GM18870 (cell line): ENCODE measurements at regions not wholly inside any gene's neighbourhood (a gene's known extent, or its start where the extent isn't known, plus 50 kb on each side); places are given as distances from the start of the nearest gene placed in this dataset.

Experiments used
- ATAC-seq: cut with Tn5 transposase; IDR thresholded peaks from one replicate; pipeline ENCODE4 v1.9.1; 2021; ENCODE audit warnings: moderate library complexity; ENCODE audit not compliant: unreplicated experiment

DNA sequence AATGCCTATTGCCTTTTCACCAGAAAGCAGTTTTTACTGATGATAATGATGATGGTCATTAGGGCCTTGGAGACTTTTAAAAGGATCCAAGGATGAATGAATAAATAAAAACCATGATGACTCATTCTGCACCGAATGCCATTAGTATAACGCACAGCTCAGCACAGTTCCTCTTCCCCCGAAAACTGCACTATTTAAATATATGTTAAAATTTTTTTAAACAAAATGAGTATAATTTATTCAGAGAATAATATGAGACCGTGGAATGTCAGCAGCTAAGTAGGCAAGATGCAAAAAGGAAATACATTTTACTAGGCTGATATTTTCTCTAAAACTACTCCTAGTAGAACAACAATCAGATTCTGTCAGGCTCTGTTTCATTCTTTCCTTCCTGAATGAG lies 83.4 kb upstream of the NANOGP8 start:
- ATAC-seq: no peak

DNA sequence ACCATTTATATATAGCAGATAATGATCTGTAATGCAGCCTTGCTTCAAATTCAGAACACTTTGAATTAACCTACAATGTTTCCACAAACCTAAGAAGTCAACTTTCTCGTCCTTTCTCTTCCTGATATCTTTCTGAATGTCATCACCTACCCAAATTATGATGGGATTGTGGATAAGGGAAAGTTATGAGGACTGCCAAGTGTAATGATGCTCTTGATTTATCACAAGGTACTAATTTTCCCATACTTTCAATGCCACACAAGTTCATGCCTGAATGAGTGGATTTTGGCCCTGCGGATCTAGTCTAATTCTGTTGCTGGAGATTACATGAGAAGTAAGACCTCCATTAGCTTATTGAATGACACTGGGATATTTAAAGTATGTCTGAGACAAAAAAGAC lies 82.6 kb upstream of the NANOGP8 start:
- ATAC-seq: no peak

DNA sequence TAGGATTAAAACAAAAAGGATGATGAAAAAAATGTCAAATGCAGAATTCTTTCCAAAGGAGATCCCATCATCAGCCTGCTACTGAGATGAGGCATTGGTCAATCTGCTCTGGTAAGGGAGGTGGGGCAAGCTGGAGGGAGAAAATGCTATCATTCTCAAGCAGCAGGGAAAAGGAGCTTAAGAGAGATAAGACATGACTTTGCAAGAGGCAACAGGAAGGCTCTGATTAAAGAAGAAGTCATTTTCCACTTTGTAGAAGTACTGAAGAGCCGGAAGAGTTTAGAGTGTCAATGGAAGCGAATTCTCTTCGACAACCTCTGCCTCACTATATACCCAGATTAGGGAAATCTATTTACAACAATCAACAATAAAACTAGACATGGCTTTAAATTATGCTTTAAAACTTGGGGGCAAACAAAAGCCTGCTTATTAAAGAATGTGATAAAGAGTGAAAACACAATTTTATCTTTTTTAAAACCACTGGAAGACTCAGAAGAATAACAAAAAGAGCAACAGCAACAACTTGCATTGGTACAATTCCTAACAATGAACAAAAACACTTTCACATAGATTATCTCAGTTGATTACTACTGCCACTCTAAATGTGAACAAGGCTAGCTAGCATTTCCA lies 81.8 kb upstream of the NANOGP8 start:
- no peak for ATAC-seq

DNA sequence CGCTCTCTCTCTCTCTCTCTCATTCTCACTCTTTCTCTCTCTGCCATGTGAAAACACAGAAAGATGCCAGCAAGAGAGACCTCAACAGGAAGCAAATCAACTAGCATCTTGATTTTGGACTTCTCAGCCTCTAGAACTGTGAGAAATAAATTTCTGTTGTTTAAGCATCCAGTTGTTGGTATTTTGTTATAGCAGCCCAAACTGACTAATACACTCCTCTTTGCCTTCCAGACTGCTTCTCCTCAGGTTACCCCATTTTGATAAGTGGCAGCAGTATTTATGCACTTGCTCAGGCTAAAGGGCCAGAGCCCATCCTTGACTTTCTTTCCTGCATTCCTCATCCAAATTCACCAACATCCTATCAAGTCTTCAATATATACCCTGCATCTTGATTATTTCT lies 76.6 kb upstream of the NANOGP8 start:
- no peak for ATAC-seq

DNA sequence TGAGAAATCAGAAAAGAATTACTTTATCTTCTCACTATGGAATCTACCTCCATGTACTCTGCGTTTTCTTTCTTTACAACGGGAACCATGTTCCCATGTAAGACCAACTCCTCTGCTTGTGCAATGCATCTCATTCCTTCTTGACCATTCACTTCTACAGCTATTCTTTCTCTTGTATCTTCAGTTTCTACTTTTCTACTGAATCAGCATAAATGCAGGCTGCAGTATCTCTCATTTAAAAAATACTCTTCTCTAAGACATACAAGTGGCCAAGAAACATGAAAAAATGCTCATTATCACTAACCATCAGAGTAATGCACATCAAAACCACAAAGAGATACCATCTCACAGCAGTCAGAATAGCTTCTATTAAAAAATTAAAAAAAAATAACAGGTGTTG lies 74.1 kb upstream of the NANOGP8 start:
- ATAC-seq: no peak

DNA sequence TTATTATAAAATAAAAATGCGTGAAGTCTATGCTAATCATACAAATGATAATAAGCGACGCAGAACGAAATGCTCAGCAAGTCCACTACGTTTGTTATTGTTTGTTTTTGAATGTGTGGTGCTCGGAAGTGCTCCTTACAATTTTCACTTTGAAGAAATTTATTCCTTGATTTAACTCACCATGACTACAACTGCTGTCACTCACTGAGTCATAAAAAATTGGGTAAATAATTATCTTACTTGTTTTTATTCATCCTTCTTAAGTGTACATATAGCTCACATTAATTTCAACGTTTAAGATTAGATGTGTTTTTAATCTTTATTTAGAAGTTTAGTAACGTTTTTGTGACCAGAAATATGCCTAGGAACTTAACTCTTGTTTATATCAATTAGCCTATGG lies 66.7 kb upstream of the NANOGP8 start:
- ATAC-seq: no peak

DNA sequence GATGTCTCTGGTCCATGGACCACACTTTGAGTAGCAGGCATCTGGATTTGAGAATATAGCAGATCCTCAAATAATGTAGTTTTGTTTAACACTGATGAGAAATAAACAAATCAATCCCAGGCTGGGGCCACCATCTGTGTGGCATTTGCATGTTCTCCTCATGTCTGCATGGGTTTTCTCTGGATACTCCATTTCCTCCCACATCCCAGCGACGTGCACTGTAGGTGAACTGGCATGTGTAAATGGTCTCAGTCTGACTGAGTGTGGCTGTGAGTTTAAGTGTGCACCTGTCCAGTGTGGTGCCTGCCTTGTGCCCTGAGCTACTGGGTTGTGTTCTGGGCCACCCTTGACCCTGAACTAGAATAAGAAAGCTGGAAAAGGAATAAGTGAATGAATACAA lies 66.3 kb upstream of the NANOGP8 start:
- ATAC-seq: no peak

DNA sequence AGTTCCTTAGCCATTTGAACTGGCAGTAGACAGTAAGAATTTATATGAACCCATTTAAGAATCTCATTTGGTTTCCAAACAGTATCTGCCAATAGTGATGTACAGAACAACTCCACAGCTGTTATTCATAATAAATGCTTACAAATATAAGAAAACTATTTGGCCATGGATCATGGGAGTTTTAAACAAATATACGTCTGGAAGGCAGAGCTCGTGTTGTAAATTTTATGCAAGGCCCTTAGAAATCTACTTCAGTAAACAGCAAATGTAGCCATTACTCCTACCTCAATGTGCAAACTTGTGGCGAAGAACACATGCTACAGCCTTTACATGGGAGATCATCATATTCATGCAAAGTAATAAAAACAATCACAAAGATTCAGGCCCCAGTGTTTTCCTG lies 65.3 kb upstream of the NANOGP8 start:
- no peak for ATAC-seq

DNA sequence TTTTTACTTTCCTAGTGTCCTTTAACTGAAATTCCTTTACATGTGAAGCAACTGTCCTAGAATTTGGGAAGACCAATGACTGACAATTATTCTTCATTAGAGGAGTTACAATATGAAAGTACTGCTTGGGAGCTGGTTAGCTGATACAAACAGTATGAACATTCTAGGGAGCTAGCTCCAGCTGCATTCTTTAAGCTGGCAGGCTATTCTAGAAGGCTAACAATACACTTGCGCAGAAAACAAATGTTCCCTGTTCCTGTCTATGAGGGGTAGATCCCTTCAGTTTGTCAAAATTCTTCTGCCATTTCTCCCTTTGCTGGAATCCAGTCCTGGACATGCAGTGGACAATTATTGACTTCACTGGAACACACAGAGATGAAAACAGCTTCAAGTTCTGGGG lies 60.2 kb upstream of the NANOGP8 start:
- no peak for ATAC-seq

DNA sequence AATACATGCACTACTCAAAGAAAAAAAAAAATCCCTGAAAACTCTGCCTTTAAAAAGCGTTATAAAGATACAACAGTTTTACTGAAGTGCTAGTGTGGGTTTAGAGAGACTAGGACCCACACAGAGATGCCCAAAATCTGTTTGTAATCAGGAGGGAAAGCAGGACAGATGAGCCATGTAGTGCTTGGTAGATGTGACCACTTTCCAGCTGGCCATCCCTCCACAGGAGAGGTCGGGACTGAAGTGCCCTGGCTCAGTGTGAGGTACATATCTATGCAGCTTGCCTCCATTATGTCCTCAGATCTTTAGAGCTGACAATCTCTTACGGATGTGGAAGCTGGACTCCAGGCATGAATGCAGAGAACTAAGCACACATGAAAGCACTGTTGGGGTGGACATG lies 57.5 kb upstream of the NANOGP8 start:
- no peak for ATAC-seq

DNA sequence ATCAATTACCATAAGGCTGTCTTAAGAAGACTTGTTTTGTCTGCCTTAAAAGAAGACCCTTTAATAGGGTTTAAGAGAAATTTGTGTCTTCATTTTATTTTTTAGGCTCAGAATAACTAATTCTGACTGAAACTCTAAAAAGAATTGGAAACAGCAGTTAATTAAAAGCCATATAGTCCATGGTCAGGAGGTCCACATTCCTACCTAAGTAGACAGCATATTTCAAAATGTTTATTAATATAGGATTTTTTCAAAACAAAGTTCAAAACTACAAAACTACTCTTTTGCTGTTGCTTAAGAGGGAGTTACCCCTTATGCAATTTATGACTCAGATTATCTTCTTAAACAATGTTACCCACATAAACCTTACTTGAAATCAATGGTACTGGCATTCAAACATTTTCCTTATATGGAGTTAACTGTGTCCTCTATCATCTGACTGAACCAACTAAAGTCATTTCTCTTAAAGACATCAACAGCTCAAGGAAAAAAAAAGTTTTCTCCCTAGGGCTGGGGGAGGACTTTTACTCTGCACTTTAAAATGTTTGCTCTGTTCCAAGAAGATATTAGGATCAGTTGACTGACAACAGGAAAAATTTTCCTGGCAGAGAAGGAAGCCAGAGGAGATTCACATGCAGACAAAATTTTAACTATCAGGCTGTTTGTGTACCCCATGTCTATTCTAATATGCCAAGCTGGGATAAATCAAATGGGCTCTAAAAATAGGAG lies 56.8 kb upstream of the NANOGP8 start:
- no peak for ATAC-seq

DNA sequence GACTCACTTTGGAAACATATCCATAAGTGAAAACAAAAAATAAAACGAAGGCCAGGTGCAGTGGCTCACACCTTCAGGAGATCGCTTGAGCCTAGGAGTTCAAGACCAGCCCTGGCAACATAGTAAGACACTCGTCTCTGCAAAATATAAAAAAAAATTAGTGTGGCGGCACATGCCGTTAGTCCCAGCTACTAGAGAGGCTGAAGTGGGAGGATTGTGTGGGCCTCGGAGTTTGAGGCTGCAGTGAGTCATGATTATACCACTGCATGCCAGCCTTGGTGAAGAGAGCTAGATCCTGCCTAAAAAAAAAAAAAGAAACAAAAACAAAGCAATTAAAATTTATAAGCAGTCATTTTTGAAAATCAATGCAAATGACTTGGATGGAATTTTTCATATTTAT lies 54.7 kb upstream of the NANOGP8 start:
- no peak for ATAC-seq

DNA sequence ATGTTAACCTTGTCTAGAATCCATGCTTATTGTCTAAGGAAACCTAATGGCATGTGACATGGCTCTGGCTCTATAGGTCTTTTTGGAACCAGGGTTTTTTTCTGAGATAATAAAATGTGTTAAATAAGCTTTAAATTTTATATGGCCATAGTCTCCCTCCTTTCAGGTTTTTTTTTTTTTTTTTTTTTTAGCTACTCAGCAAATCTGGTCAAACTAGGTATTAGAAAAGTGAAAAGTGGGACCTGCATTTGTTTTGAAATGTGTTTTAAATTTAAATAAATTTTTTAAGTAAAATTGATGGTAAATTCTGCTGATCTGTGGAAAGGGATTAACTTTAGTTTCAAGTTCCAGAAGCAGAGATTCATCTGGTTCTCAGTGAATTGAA lies 52.1 kb upstream of the NANOGP8 start:
- no peak for ATAC-seq

DNA sequence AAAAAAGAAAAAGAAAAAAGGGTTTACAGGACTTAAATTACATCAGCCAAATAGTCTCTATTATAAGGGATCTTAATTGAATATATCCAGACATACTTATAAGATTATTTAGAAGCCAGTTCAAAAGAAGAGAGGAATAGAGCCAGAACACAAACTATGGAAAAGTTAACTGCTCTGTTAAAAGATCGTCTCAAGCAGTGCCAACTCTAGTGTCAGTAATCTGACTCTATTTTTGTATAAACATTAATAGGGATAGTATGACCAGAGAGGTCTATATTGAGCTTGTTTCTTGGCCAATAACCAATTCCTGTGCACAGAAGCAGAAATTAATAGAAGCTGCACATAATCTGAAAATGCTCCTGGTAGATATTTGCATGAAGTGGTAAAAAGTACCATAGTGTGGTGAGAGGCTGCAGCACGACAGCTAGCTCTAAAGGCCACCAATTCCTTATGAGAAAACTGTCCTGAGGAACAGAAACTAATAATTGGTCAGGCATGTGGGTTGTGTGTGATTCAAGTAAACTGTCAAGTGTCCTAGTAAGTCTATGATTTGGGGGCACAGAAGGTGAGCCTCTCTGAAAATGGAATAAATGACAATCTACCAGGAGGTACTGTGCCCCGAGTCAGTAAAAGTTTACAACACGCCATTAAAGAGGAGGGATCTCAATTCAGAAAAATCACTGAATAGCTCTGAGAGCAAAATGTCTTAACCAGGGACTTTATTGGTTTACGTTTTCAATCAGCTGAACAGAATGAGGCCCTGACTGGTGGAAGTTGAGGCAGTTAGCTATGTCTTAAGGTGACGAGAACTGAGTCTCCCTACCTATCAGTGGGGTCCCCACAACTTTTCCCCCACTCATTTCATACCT lies 51.5 kb upstream of the NANOGP8 start:
- ATAC-seq: peak; percentile 98
